ENCODE measurements at regions not wholly inside any gene's neighbourhood (a gene's known extent, or its start where the extent isn't known, plus 50 kb on each side); places are given as distances from the start of the nearest gene placed in this dataset.

DNA sequence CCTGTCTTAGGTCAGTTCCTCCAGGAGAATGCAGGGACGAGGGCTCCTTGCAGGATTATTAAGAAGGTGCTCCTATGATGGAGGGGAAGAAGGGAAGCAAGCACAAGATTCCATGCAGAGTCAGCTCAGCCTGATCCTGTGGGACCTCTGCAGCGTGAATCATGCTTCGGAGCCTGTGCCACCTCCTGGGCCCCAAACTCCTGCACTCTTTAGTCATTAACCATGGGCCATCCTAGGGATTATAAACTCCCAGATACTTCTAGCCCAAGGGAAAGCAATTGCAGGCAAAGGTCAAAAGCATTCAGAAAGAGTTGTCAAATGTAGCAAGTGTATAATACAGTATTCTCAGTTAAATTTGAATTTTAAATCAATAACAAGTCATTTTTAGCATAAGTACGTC is 208.7 kb upstream of the PMEPA1 start:
- Histone ChIP-seq H3K9ac (ENCODE audit: low read length) (no peak overlapping the region), H3F3A (ENCODE audit: low read length, unreplicated experiment) (no peaks in the 10 kb centered on the region), H3K79me2 (ENCODE audit: low read length) (no peaks in the 10 kb centered on the region), H3K4me2 (ENCODE audit: low read length) (no peak overlapping the region), H3K9me2 (replicated peaks; ENCODE audit: low read length) (no peaks in the 10 kb centered on the region), H3K9me3 (ENCODE audit: low read length) (no peaks in the 10 kb centered on the region), H2AFZ (ENCODE audit: low read length) (no peak overlapping the region), H4K20me1 (ENCODE audit: low read length) (no peaks in the 10 kb centered on the region), H3K27ac (ENCODE audit: low read length) (no peak overlapping the region), H3K4me1 (ENCODE audit: insufficient read depth, low read length) (no peaks in the 10 kb centered on the region), H3K27me3 (ENCODE audit: low read length) (no peaks in the 10 kb centered on the region), H3K36me3 (ENCODE audit: low read depth, low read length) (no peaks in the 10 kb centered on the region), H3K4me3 (ENCODE audit: low read length) (no peak overlapping the region)
- BruUV-seq (replicated peaks) = no TSS peak
- DNase-seq (no peak), ATAC-seq (no peak)
- intact Hi-C loops (cut with micrococcal nuclease) = no loop called here
- POLR2A ChIA-PET (ENCODE audit: unreplicated experiment) = no interaction called here
- CTCF ChIA-PET = no interaction called here
- TF ChIP-seq, protein P1, sequence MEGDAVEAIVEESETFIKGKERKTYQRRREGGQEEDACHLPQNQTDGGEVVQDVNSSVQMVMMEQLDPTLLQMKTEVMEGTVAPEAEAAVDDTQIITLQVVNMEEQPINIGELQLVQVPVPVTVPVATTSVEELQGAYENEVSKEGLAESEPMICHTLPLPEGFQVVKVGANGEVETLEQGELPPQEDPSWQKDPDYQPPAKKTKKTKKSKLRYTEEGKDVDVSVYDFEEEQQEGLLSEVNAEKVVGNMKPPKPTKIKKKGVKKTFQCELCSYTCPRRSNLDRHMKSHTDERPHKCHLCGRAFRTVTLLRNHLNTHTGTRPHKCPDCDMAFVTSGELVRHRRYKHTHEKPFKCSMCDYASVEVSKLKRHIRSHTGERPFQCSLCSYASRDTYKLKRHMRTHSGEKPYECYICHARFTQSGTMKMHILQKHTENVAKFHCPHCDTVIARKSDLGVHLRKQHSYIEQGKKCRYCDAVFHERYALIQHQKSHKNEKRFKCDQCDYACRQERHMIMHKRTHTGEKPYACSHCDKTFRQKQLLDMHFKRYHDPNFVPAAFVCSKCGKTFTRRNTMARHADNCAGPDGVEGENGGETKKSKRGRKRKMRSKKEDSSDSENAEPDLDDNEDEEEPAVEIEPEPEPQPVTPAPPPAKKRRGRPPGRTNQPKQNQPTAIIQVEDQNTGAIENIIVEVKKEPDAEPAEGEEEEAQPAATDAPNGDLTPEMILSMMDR (conservative IDR thresholded peaks at IDR 0.05; ENCODE audit: low read depth, low read length) = no peak
- TF ChIP-seq EZH2phosphoT487 (IDR thresholded peaks at IDR 0.05; ENCODE audit: borderline replicate concordance, low read length) (no peak), EZH2 (IDR thresholded peaks at IDR 0.05; ENCODE audit: low read length, unreplicated experiment) (no peak)

DNA sequence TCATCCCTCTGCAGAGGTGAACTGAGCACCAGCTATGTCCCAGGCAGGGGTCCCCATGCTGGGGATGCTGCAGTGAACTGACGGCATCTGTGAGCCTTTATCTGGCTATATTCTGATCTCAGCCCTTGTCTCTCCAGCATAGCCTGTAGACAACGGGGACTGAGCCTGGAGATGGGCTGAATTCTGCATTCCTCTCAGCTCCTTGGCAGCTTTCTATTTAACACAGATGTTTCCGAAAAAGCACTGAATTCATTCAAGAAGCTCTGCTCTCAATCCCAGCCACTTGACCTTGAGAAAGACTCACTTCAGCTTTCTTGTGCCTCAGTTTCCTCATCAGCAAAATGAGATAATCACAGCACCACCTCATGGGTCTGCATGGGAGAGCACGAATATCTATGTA is 204.4 kb upstream of the PMEPA1 start:
- H3K4me1 ChIP-seq (ENCODE audit: insufficient read depth, low read length) = no peaks in the 10 kb centered on the region
- no peaks in the 10 kb centered on the region for H3F3A ChIP-seq (ENCODE audit: low read length, unreplicated experiment)
- H4K20me1 ChIP-seq (ENCODE audit: low read length) = no peaks in the 10 kb centered on the region
- no TSS peak for BruUV-seq (replicated peaks)
- intact Hi-C loops (cut with micrococcal nuclease) = no loop called here
- H3K36me3 ChIP-seq (ENCODE audit: low read depth, low read length) = no peaks in the 10 kb centered on the region
- H3K27me3 ChIP-seq (ENCODE audit: low read length) = no peaks in the 10 kb centered on the region
- no peaks in the 10 kb centered on the region for H3K79me2 ChIP-seq (ENCODE audit: low read length)
- H3K9me2 ChIP-seq (replicated peaks; ENCODE audit: low read length) = no peaks in the 10 kb centered on the region
- H3K4me2 ChIP-seq (ENCODE audit: low read length) = no peak overlapping the region
- no peak overlapping the region for H3K9ac ChIP-seq (ENCODE audit: low read length)
- DNase-seq (no peak), ATAC-seq (no peak)
- H3K4me3 ChIP-seq (ENCODE audit: low read length) = no peak overlapping the region
- TF ChIP-seq, protein P1 (conservative IDR thresholded peaks at IDR 0.05; ENCODE audit: low read depth, low read length) = no peak
- TF ChIP-seq EZH2phosphoT487 (IDR thresholded peaks at IDR 0.05; ENCODE audit: borderline replicate concordance, low read length) = no peak
- no peak for TF ChIP-seq EZH2 (IDR thresholded peaks at IDR 0.05; ENCODE audit: low read length, unreplicated experiment)
- ChIA-PET CTCF (no interaction called here), POLR2A (ENCODE audit: unreplicated experiment) (no interaction called here)
- no peak overlapping the region for H3K27ac ChIP-seq (ENCODE audit: low read length)
- no peak overlapping the region for H2AFZ ChIP-seq (ENCODE audit: low read length)
- H3K9me3 ChIP-seq (ENCODE audit: low read length) = no peaks in the 10 kb centered on the region

DNA sequence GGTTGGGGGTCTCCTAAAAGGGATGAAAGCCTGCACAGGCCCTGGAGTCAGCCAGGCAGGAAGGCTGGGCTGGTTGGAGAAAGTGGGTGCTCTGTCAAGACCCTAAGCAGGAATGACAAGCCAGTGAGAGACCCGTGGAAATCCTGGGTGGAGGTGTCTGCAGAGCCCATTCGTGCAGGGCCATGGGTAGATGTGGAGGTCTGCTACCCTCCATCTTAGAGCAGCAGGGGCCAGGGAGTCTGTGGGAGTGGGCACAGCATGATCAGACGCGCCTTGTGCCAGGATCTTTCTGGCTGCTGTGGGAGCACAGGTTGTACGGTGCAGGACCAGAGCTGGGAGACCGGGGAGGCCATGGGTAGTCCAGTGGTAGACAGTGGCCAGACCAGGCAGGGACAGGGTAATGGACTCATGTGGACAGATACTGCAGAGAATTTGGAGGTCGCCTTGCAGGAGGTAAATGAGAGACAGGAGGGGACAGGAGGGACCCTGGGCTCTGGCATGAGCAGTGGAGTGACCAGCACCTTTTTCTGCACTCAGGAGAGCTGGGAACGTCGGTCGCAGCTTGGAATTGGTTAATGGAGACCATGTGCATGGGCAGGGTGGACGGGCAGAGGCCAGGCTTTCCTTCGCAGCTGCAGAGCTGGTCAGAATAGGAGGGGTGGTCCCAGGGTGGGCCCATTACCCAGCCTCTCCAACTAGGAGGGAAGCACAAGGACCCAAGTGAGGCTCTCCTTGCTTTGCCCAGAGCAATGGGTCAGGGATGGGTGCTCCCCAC is 203.5 kb upstream of the PMEPA1 start:
- CTCF ChIA-PET = no interaction called here
- Histone ChIP-seq H3K27ac (ENCODE audit: low read length) (no peak overlapping the region), H3K27me3 (ENCODE audit: low read length) (no peaks in the 10 kb centered on the region), H4K20me1 (ENCODE audit: low read length) (no peaks in the 10 kb centered on the region), H3K4me2 (ENCODE audit: low read length) (no peak overlapping the region), H3K9me2 (replicated peaks; ENCODE audit: low read length) (no peaks in the 10 kb centered on the region), H3K4me3 (ENCODE audit: low read length) (no peak overlapping the region), H3K9me3 (ENCODE audit: low read length) (no peaks in the 10 kb centered on the region), H2AFZ (ENCODE audit: low read length) (no peak overlapping the region), H3K4me1 (ENCODE audit: insufficient read depth, low read length) (no peaks in the 10 kb centered on the region), H3K36me3 (ENCODE audit: low read depth, low read length) (no peaks in the 10 kb centered on the region), H3K79me2 (ENCODE audit: low read length) (no peaks in the 10 kb centered on the region), H3K9ac (ENCODE audit: low read length) (no peak overlapping the region), H3F3A (ENCODE audit: low read length, unreplicated experiment) (no peaks in the 10 kb centered on the region)
- POLR2A ChIA-PET (ENCODE audit: unreplicated experiment) = no interaction called here
- intact Hi-C loops (cut with micrococcal nuclease) = no loop called here
- BruUV-seq (replicated peaks) = no TSS peak
- DNase-seq (no peak), ATAC-seq (no peak)
- TF ChIP-seq, protein P1 (conservative IDR thresholded peaks at IDR 0.05; ENCODE audit: low read depth, low read length) = no peak
- no peak for TF ChIP-seq EZH2 (IDR thresholded peaks at IDR 0.05; ENCODE audit: low read length, unreplicated experiment)
- no peak for TF ChIP-seq EZH2phosphoT487 (IDR thresholded peaks at IDR 0.05; ENCODE audit: borderline replicate concordance, low read length)
